Natural killer cell (primary cell): ENCODE measurements at regions not wholly inside any gene's neighbourhood (a gene's known extent, or its start where the extent isn't known, plus 50 kb on each side); places are given as distances from the start of the nearest gene placed in this dataset.

ENCODE experiments used
- ATAC-seq, 3 donors: fragments of 150-1000 bp in 2 of 3; fragments of 200-7000 bp in 1 of 3; cut with Tn5 transposase; 1 replicate in 1 of 3; 2 replicates in 2 of 3; pipeline ENCODE4 v1.10.0; 2021; ENCODE audit warnings: mild to moderate bottlenecking in 2 of 3, moderate library complexity in 2 of 3
- DNase-seq, 2 donors: peaks; one replicate each; pipeline versions ENCODE4 v3.0.0 to v3.0.0-alpha.2; 2013 to 2021; ENCODE audit warnings: mixed read lengths in 1 of 2
- H3K27ac ChIP-seq: one replicate; pipeline ENCODE4 v1.5.1; 2013; ENCODE audit warnings: mild to moderate bottlenecking, low read length
- H3K27me3 ChIP-seq: one replicate; pipeline ENCODE4 v1.6.1; 2013; ENCODE audit warnings: low read length; ENCODE audit not compliant: control insufficient read depth, insufficient read depth
- H3K36me3 ChIP-seq: one replicate; pipeline ENCODE4 v1.6.1; 2013; ENCODE audit warnings: low read length; ENCODE audit not compliant: control insufficient read depth, insufficient read depth
- H3K4me1 ChIP-seq: one replicate; pipeline ENCODE4 v1.6.1; 2013; ENCODE audit warnings: low read length; ENCODE audit not compliant: control insufficient read depth, insufficient read depth
- H3K4me3 ChIP-seq: one replicate; pipeline ENCODE4 v1.5.1; 2013; ENCODE audit warnings: low read length
- H3K9me3 ChIP-seq: one replicate; pipeline ENCODE4 v1.6.1; 2013; ENCODE audit warnings: low read length; ENCODE audit not compliant: control insufficient read depth, insufficient read depth
- H3K27ac Mint-ChIP-seq, 2 donors: one replicate each; pipeline ENCODE4 v1.8.0; 2022; ENCODE audit warnings: mild to moderate bottlenecking in 2 of 2, mixed read lengths in 2 of 2, moderate library complexity in 1 of 2
- H3K27me3 Mint-ChIP-seq, 2 donors: one replicate each; pipeline ENCODE4 v1.8.0; 2022; ENCODE audit warnings: low read depth in 2 of 2, mixed read lengths in 2 of 2
- H3K36me3 Mint-ChIP-seq: one replicate; pipeline ENCODE4 v1.8.0; 2022; ENCODE audit warnings: mixed read lengths
- H3K4me1 Mint-ChIP-seq, 2 donors: one replicate each; pipeline ENCODE4 v1.8.0; 2022; ENCODE audit warnings: mixed read lengths in 2 of 2
- H3K4me3 Mint-ChIP-seq: one replicate; pipeline ENCODE4 v1.8.0; 2022; ENCODE audit warnings: mild to moderate bottlenecking, moderate library complexity, mixed read lengths
- H3K9me3 Mint-ChIP-seq, 2 donors: one replicate each; pipeline ENCODE4 v1.8.0; 2022; ENCODE audit warnings: mixed read lengths in 2 of 2
- WGBS: methylation state at CpG from one replicate; pipeline ENCODE4 v1.1.7; 2013; ENCODE audit warnings: missing lambda C conversion rate; ENCODE audit not compliant: insufficient coverage; 5-methylcytosine and 5-hydroxymethylcytosine counted together
- intact Hi-C: fragments of 100-400 bp; cut with micrococcal nuclease; formaldehyde crosslinking; loops from one replicate; pipeline ENCODE4 v1.14.2; 2022
- TF ChIP-seq, protein P1 (sequence below): fragments of 200-600 bp; IDR thresholded peaks from one replicate; pipeline ENCODE4 v1.8.0; 2022; ENCODE audit warnings: antibody characterized with exemption

DNA sequence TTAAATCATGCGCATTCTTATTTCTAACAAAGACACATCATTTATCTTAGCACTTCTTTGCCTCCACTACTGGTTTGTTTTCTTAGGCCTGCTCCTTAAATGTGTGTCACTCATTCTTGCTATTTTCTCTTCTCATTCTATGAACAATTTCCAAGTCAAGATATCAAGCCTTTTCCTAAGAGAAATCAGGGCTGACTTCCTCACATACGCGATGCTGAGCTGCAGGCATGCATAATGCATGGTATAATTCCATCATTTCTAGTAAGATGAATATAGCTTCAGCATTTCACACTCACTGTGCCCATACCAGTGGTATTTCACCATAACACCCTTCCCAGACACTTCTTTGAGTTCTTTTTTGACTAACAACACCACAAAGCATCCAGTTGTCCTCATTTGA is 838.9 kb upstream of the DDX18 start:
- no peak overlapping the region for H3K27ac ChIP-seq
- peaks cover 1% of the 10 kb centered on the region for H3K36me3 Mint-ChIP-seq
- H3K36me3 ChIP-seq, result no peaks in the 10 kb centered on the region
- no peak overlapping the region for H3K4me3 ChIP-seq
- no peak for DNase-seq
- no peak for ATAC-seq
- intact Hi-C loops, result no loop called here
- no peak overlapping the region for H3K4me3 Mint-ChIP-seq
- no peaks in the 10 kb centered on the region for H3K4me1 Mint-ChIP-seq
- no peaks in the 10 kb centered on the region for H3K4me1 ChIP-seq
- WGBS, result 92% methylated on average over 3 of the region's 3 CpGs
- no peaks in the 10 kb centered on the region for H3K27me3 Mint-ChIP-seq
- TF ChIP-seq, protein P1, sequence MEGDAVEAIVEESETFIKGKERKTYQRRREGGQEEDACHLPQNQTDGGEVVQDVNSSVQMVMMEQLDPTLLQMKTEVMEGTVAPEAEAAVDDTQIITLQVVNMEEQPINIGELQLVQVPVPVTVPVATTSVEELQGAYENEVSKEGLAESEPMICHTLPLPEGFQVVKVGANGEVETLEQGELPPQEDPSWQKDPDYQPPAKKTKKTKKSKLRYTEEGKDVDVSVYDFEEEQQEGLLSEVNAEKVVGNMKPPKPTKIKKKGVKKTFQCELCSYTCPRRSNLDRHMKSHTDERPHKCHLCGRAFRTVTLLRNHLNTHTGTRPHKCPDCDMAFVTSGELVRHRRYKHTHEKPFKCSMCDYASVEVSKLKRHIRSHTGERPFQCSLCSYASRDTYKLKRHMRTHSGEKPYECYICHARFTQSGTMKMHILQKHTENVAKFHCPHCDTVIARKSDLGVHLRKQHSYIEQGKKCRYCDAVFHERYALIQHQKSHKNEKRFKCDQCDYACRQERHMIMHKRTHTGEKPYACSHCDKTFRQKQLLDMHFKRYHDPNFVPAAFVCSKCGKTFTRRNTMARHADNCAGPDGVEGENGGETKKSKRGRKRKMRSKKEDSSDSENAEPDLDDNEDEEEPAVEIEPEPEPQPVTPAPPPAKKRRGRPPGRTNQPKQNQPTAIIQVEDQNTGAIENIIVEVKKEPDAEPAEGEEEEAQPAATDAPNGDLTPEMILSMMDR, result no peak
- no peaks in the 10 kb centered on the region for H3K27me3 ChIP-seq
- H3K9me3 ChIP-seq, result peaks cover 11% of the 10 kb centered on the region
- H3K9me3 Mint-ChIP-seq, result peaks cover 19 to 24% of the 10 kb centered on the region in 2 donors
- H3K27ac Mint-ChIP-seq, result no peak overlapping the region

DNA sequence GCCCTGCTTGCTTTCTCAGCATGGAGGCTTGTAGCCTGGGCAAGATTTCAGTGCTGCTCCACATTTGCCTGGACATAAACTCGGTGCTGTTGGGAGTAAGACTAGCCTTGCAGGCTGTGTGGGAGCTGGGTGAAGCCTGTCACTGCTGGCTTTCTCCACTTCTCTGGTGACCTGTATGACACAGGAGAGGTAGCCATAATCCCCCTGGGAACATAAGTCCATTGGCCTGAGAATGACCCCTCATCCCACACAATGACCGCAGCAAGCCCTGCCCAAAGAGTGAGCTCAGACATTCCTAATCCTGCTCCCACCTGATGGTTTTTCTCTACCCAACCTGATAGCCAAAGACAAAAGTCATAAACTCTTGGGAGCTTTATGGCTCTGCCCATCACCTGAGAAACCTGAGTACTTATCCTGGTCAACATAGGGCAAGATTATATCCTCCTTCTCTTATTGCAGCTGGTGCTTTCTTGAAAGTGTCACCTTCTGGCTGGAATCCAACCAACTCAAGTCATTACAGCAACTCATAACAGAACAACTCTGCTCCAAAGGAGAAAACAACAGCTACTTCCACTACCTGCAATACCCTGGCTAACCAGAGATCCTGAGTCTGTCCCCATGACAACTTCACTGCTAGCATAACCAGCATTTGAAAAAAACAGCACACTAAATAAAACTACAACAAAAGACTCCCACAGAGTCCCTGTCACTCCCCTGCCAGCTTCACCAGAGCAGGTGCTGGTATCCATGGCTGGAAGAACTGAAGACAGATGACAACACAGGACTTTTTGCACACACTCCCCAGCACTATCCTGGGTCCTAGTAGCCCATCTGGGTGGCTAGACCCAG is 834.4 kb upstream of the DDX18 start:
- peaks cover 9% of the 10 kb centered on the region for H3K36me3 Mint-ChIP-seq
- Histone ChIP-seq H3K27ac (no peak overlapping the region), H3K4me1 (no peaks in the 10 kb centered on the region), H3K4me3 (no peak overlapping the region), H3K9me3 (peaks cover 12% of the 10 kb centered on the region), H3K36me3 (no peaks in the 10 kb centered on the region), H3K27me3 (no peaks in the 10 kb centered on the region)
- intact Hi-C loops, result no loop called here
- no peak overlapping the region for H3K4me3 Mint-ChIP-seq
- peaks cover 25 to 31% of the 10 kb centered on the region in 2 donors for H3K9me3 Mint-ChIP-seq
- DNase-seq (no peak), ATAC-seq (no peak)
- H3K27me3 Mint-ChIP-seq, result no peaks in the 10 kb centered on the region
- no peak overlapping the region for H3K27ac Mint-ChIP-seq
- TF ChIP-seq, protein P1, result no peak
- no peaks in the 10 kb centered on the region for H3K4me1 Mint-ChIP-seq
- 95% methylated on average over 2 of the region's 2 CpGs for WGBS

DNA sequence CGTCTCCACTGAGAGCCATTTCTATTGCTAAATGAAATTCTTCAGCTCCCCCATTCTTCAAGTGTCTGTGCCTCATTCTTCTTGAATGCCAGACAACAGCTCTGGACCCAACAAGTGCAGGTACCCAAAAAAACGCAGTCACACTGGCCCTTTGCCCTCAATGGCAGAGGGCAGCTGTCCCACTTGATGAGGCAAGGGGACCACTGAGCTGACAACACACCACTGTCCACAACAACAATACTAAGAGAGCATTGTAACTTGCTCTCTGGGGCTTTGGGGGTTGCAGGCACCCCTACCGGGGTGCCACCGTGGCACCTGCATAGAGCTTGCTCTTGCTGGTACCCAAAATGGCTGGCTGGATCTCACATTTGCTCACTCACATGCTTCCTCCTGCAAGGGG is 827.0 kb upstream of the DDX18 start:
- peaks cover 4% of the 10 kb centered on the region for H3K9me3 ChIP-seq
- DNase-seq (no peak), ATAC-seq (no peak)
- Mint-ChIP-seq H3K27ac (no peak overlapping the region), H3K36me3 (no peaks in the 10 kb centered on the region), H3K4me1 (no peaks in the 10 kb centered on the region), H3K9me3 (peaks cover 18 to 33% of the 10 kb centered on the region in 2 donors), H3K4me3 (no peak overlapping the region), H3K27me3 (no peaks in the 10 kb centered on the region)
- TF ChIP-seq, protein P1, result no peak
- no peaks in the 10 kb centered on the region for H3K36me3 ChIP-seq
- H3K4me3 ChIP-seq, result no peak overlapping the region
- H3K27ac ChIP-seq, result no peak overlapping the region
- no peaks in the 10 kb centered on the region for H3K27me3 ChIP-seq
- WGBS, result 78% methylated on average over 4 of the region's 4 CpGs
- H3K4me1 ChIP-seq, result no peaks in the 10 kb centered on the region
- intact Hi-C loops, result no loop called here

DNA sequence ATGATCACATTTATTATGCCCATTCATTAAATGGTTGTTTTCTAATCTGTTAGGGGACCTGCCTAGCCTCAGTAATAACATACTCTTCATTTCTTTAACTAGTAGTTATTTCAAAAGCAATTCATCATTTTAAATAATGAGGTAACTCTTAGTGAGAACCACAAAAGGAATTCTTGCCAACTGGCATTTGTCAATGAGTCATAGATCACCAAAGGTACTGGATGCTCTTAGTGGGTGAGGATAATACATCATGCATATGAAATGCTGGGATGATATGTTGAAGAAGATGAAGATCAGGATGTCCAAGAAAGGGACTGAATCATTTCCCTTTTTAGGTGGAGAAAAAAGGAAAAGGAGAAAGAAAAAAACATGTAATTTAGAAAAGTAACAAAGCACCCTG is 826.2 kb upstream of the DDX18 start:
- Histone ChIP-seq H3K27ac (no peak overlapping the region), H3K4me1 (no peaks in the 10 kb centered on the region), H3K36me3 (no peaks in the 10 kb centered on the region), H3K27me3 (no peaks in the 10 kb centered on the region), H3K4me3 (no peak overlapping the region), H3K9me3 (peaks cover 10% of the 10 kb centered on the region)
- no peaks in the 10 kb centered on the region for H3K36me3 Mint-ChIP-seq
- DNase-seq (no peak), ATAC-seq (no peak)
- intact Hi-C loops, result no loop called here
- H3K4me1 Mint-ChIP-seq, result no peaks in the 10 kb centered on the region
- peaks cover 16 to 30% of the 10 kb centered on the region in 2 donors for H3K9me3 Mint-ChIP-seq
- TF ChIP-seq, protein P1, result no peak
- H3K27me3 Mint-ChIP-seq, result no peaks in the 10 kb centered on the region
- H3K4me3 Mint-ChIP-seq, result no peak overlapping the region
- H3K27ac Mint-ChIP-seq, result no peak overlapping the region
